ENCODE measurements at regions not wholly inside any gene's neighbourhood (a gene's known extent, or its start where the extent isn't known, plus 50 kb on each side); places are given as distances from the start of the nearest gene placed in this dataset.

DNA sequence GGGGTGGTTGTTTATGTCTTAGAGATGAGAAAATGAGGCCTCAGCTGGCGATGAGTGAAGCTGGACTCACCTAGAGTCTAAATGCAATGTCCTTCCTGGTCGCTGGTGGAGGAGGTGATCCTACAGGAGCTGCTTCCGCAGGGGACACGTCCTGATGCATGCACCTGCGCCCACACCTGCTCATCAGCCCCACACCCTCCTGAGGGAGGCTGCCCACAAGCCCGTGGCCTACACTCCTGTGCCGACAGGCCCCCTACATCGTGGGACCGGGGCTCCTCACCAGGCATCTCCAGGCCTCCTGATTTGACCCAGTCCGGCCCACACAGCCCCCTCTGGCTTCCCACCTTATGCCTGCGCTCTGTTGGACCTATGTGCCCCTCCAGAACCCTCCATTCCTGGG lies 857.2 kb downstream of the TBC1D22A start:
- intact Hi-C loops (cut with DNase I), result no loop called here
- no peaks in the 10 kb centered on the region for H3K4me1 ChIP-seq
- peaks cover 0 to 67% (median 0%) of the 10 kb centered on the region in 4 donors for H3K27me3 ChIP-seq
- 67 to 73% methylated on average over 11 of the region's 11 CpGs for WGBS, 2 donors
- no peak overlapping the region for H3K27ac ChIP-seq
- H3K36me3 ChIP-seq, result no peaks in the 10 kb centered on the region
- TF ChIP-seq, protein P1, sequence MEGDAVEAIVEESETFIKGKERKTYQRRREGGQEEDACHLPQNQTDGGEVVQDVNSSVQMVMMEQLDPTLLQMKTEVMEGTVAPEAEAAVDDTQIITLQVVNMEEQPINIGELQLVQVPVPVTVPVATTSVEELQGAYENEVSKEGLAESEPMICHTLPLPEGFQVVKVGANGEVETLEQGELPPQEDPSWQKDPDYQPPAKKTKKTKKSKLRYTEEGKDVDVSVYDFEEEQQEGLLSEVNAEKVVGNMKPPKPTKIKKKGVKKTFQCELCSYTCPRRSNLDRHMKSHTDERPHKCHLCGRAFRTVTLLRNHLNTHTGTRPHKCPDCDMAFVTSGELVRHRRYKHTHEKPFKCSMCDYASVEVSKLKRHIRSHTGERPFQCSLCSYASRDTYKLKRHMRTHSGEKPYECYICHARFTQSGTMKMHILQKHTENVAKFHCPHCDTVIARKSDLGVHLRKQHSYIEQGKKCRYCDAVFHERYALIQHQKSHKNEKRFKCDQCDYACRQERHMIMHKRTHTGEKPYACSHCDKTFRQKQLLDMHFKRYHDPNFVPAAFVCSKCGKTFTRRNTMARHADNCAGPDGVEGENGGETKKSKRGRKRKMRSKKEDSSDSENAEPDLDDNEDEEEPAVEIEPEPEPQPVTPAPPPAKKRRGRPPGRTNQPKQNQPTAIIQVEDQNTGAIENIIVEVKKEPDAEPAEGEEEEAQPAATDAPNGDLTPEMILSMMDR (IDR thresholded peaks at IDR 0.05), result no peak
- TF ChIP-seq POLR2A (IDR thresholded peaks at IDR 0.05), result no peak
- DNase-seq, result no peak
- no peaks in the 10 kb centered on the region for H3K9me3 ChIP-seq
- H3K4me3 ChIP-seq, result no peak overlapping the region

DNA sequence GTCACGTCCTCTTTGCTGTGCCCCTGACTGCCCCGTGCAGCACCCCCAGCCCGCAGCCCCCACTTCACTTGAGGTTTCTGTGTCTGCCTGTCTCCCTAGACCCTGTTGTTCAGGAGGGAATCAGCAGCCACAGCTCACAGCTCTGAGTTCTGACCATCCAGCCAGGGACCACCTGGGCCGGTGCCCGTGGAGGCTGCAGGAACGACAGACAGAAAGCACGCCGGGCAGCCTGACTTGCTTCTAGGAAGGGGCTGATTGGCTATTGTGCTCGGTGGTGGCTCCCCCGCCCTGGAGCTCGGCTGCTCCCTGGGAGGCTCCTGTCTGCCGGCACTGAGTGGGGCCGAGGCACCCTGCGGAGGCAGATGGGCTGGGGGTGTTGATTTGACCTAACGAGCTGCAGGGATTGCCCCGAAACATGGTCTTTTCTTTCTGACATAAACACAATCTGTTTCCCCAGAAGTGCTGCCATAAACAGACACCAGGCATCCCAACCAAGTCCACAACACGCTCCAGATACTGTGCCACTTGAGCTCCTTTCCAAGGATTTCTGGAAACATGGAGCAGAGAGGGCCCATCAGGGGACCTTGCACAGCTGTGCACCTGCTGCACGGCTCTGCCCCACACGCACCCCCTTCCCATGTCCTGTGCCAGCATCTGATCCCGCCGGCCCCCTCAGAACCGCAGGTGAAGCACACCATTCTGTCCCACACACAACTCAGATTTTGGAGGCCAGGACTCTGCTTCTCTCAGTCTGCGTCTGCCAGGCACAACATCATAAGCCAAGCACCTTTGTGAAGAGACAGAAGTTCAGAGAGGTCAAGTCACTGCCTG lies 855.9 kb downstream of the TBC1D22A start:
- intact Hi-C loops (cut with DNase I), result no loop called here
- Histone ChIP-seq H3K9me3 (no peaks in the 10 kb centered on the region), H3K36me3 (no peaks in the 10 kb centered on the region), H3K27ac (no peak overlapping the region), H3K4me1 (no peaks in the 10 kb centered on the region), H3K27me3 (peaks cover 0 to 58% (median 0%) of the 10 kb centered on the region in 4 donors), H3K4me3 (no peak overlapping the region)
- DNase-seq, result no peak
- no peak for TF ChIP-seq POLR2A (IDR thresholded peaks at IDR 0.05)
- TF ChIP-seq, protein P1 (IDR thresholded peaks at IDR 0.05), result no peak
- 51 to 55% methylated on average over 7 to 12 of the region's 23 CpGs for WGBS, 2 donors

DNA sequence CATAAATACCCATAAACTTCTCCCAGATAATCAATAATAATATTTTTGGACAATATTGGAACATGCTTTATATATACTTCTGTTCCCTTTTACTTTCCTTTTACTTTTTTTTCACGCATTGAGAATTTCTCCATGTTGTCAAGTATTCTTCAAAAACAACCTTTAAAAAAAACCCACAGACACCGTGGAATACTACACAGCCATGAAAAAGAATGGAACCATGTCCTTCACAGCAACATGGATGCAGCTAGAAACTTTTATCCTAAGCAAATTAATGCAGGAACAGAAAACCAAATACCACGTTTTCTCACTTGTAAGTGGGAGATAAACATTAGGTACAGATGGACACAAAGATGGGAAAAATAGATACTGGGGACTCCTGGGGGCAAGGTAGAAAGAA lies 854.7 kb downstream of the TBC1D22A start:
- DNase-seq, result no peak
- Histone ChIP-seq H3K27ac (no peak overlapping the region), H3K36me3 (no peaks in the 10 kb centered on the region), H3K9me3 (no peaks in the 10 kb centered on the region), H3K4me1 (no peaks in the 10 kb centered on the region), H3K4me3 (no peak overlapping the region), H3K27me3 (peaks cover 0 to 53% (median 0%) of the 10 kb centered on the region in 4 donors)
- 74 to 76% methylated on average over 3 of the region's 3 CpGs for WGBS, 2 donors
- no peak for TF ChIP-seq POLR2A (IDR thresholded peaks at IDR 0.05)
- TF ChIP-seq, protein P1 (IDR thresholded peaks at IDR 0.05), result no peak
- intact Hi-C loops (cut with DNase I), result no loop called here

DNA sequence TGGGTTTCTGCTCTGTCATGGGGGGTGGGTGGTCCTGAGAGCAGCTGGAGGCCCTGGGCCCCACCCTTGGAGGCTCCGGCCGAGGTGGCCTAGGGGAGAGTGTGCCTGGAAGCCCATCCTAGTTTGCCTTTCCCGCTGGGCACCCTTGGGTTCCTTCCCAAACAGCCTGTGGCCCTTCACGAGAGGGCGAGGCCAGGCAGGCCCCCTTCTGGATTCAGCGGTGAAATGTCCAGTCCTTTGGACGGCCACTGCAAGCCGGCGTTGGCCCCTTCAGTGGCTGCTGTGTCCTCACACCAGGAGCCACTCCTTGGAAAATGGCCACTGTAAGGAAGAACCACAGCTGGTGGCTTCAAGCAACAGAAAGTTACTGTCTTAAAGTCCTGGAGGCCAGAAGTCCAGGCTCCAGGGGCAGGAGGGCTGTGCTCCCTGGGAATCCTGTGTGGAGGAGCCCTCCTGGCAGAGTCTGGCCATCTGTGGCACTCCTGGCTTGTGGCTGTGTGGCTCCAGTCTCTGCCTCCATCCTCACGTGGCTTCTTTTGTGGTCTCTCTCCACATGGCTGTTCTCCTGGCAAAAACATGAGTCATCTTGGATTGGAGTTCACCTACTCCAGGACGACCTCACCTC lies 854.1 kb downstream of the TBC1D22A start:
- no peak for DNase-seq
- Histone ChIP-seq H3K4me1 (no peaks in the 10 kb centered on the region), H3K27ac (no peak overlapping the region), H3K4me3 (no peak overlapping the region), H3K9me3 (no peaks in the 10 kb centered on the region), H3K36me3 (no peaks in the 10 kb centered on the region), H3K27me3 (peaks cover 0 to 52% (median 0%) of the 10 kb centered on the region in 4 donors)
- TF ChIP-seq, protein P1 (IDR thresholded peaks at IDR 0.05), result no peak
- TF ChIP-seq POLR2A (IDR thresholded peaks at IDR 0.05), result no peak
- WGBS, 2 donors, result 79 to 81% methylated on average over 2 to 8 of the region's 11 CpGs
- intact Hi-C loops (cut with DNase I), result no loop called here

DNA sequence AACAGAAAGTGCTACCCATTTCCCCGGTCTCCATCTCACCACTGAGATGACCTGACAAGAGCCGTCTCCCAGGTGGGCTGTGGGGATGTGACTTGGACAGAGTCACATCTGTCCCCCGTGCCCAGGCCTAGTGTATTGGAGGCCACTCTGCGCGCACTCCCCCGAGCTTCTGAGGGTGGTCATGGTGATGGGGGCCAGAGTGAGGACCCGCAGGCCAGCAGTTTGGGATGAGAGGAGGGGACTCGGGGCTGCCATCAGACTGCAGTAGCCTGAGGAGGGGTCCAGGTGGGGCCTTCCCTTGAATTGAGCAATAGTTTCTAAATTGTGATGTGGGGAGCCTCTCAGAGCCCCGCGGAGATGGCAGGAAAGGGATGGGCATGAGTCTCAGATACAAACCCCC lies 852.6 kb downstream of the TBC1D22A start:
- intact Hi-C loops (cut with DNase I), result no loop called here
- H3K27me3 ChIP-seq, result peaks cover 0 to 37% (median 0%) of the 10 kb centered on the region in 4 donors
- no peaks in the 10 kb centered on the region for H3K36me3 ChIP-seq
- DNase-seq, result no peak
- H3K4me3 ChIP-seq, result no peak overlapping the region
- H3K9me3 ChIP-seq, result no peaks in the 10 kb centered on the region
- WGBS, 2 donors, result 83 to 91% methylated on average over 6 to 9 of the region's 10 CpGs
- no peak for TF ChIP-seq POLR2A (IDR thresholded peaks at IDR 0.05)
- TF ChIP-seq, protein P1 (IDR thresholded peaks at IDR 0.05), result no peak
- no peaks in the 10 kb centered on the region for H3K4me1 ChIP-seq
- H3K27ac ChIP-seq, result no peak overlapping the region

All from esophagus squamous epithelium (tissue), 5 donors.